HL-60 (cell line): ENCODE measurements at regions not wholly inside any gene's neighbourhood (a gene's known extent, or its start where the extent isn't known, plus 50 kb on each side); places are given as distances from the start of the nearest gene placed in this dataset.
A peak's percentile ranks its signal among the peaks of the same experiment; 100 is the strongest.

Experiments
- DNase-seq, 2 experiments: peaks; one replicate each; pipeline ENCODE4 v3.0.0-alpha.2; 2010 to 2020; ENCODE audit warnings: low read depth in 1 of 2, low spot score in 1 of 2
- H3K27ac ChIP-seq: fragments of 250-450 bp; sonication (Bioruptor Pico); replicated peaks from 2 replicates; pipeline ENCODE4 v1.5.1; 2020; ENCODE audit warnings: mild to moderate bottlenecking, moderate library complexity
- H3K27me3 ChIP-seq: fragments of 250-450 bp; sonication (Bioruptor Pico); 2 replicates; pipeline ENCODE4 v1.5.1; 2021; ENCODE audit warnings: mild to moderate bottlenecking, moderate library complexity; ENCODE audit not compliant: insufficient read depth, poor library complexity, severe bottlenecking
- H3K4me3 ChIP-seq: replicated peaks from 2 replicates; pipeline ENCODE4 v1.5.1; 2011; ENCODE audit warnings: mild to moderate bottlenecking, control low read depth, low read length; ENCODE audit not compliant: insufficient read depth
- CTCF ChIP-seq: IDR thresholded peaks from one replicate; pipeline ENCODE4 v1.5.1; 2011; ENCODE audit warnings: low read length, control low read depth, inconsistent platforms; ENCODE audit not compliant: insufficient read depth
- GABPA ChIP-seq: IDR thresholded peaks from 2 replicates; pipeline ENCODE4 v1.6.1; 2012; ENCODE audit warnings: low read depth
- POLR2AphosphoS5 ChIP-seq: IDR thresholded peaks from 2 replicates; pipeline ENCODE4 v1.6.1; 2012; ENCODE audit warnings: low read depth
- REST ChIP-seq: IDR thresholded peaks from 2 replicates; pipeline ENCODE4 v1.6.1; 2012; ENCODE audit warnings: low read depth; ENCODE audit not compliant: insufficient replicate concordance
- SPI1 ChIP-seq: IDR thresholded peaks from 2 replicates; pipeline ENCODE4 v1.6.1; 2012; ENCODE audit warnings: low read depth, mild to moderate bottlenecking, borderline replicate concordance

GRCh38 chr14:65920996-65921395 is 508.5 kb downstream of the FUT8 start:
- Histone ChIP-seq H3K27me3 (no peaks in the 10 kb centered on the region), H3K4me3 (no peak overlapping the region), H3K27ac (no peak overlapping the region)
- TF ChIP-seq CTCF, result no peak
- no peak for TF ChIP-seq SPI1
- TF ChIP-seq POLR2AphosphoS5, result no peak
- TF ChIP-seq GABPA, result no peak
- DNase-seq, result no peak

DNA sequence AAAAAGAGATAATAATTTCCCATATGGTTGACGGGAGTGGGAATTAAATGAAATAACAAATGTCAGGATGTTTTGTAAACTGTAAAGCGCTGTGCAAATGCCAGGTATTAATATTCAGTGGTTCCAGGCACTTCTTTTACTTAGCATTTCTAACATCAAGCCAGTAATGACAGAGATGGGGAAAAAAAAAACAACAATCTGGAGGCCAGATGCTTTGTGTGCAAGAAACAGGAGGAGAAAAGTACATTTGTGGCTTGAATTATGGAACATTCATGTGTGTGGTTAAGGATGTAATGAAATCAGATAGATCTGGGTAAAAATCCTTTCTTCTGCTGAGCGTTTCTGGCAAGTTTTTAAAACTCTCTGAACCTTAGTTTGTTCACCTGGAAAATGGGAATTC is 509.6 kb downstream of the FUT8 start:
- H3K27ac ChIP-seq, result no peak overlapping the region
- no peak overlapping the region for H3K4me3 ChIP-seq
- no peaks in the 10 kb centered on the region for H3K27me3 ChIP-seq
- TF ChIP-seq POLR2AphosphoS5, result no peak
- TF ChIP-seq CTCF, result no peak
- TF ChIP-seq SPI1, result no peak
- no peak for TF ChIP-seq REST
- no peak for TF ChIP-seq GABPA
- no peak for DNase-seq

GRCh38 chr14:65926504-65926903 is 514.0 kb downstream of the FUT8 start:
- DNase-seq, result no peak
- H3K27ac ChIP-seq, result no peak overlapping the region
- H3K4me3 ChIP-seq, result no peak overlapping the region
- TF ChIP-seq CTCF, result no peak
- TF ChIP-seq GABPA, result no peak
- TF ChIP-seq REST, result no peak
- no peak for TF ChIP-seq POLR2AphosphoS5
- no peak for TF ChIP-seq SPI1
- no peaks in the 10 kb centered on the region for H3K27me3 ChIP-seq

- TF ChIP-seq SPI1 (peak; percentile 70), REST (no peak), CTCF (no peak), POLR2AphosphoS5 (no peak), GABPA (no peak)
- no peaks in the 10 kb centered on the region for H3K27me3 ChIP-seq
- H3K4me3 ChIP-seq, result no peak overlapping the region
- no peak overlapping the region for H3K27ac ChIP-seq
- peak in 1 of 2 experiments; percentile 7 for DNase-seq
Observed at GRCh38 chr14:65926935-65927700, 514.6 kb downstream of the FUT8 start.
